HG02642 (cell line): ENCODE measurements at regions not wholly inside any gene's neighbourhood (a gene's known extent, or its start where the extent isn't known, plus 50 kb on each side); places are given as distances from the start of the nearest gene placed in this dataset.
"Not testable (repeated sequence)": the region's sequence is repeated elsewhere in the genome, so short reads cannot be mapped to it uniquely, and the experiment has no call there.

Source experiments
- ATAC-seq: cut with Tn5 transposase; IDR thresholded peaks from one replicate; pipeline ENCODE4 v1.9.1; 2021; ENCODE audit warnings: mild to moderate bottlenecking; ENCODE audit not compliant: unreplicated experiment, poor library complexity

- ATAC-seq: not testable (repeated sequence)
Measured at GRCh38 chr4:187671521-187671920, 324.1 kb upstream of the ZFP42 start.

DNA sequence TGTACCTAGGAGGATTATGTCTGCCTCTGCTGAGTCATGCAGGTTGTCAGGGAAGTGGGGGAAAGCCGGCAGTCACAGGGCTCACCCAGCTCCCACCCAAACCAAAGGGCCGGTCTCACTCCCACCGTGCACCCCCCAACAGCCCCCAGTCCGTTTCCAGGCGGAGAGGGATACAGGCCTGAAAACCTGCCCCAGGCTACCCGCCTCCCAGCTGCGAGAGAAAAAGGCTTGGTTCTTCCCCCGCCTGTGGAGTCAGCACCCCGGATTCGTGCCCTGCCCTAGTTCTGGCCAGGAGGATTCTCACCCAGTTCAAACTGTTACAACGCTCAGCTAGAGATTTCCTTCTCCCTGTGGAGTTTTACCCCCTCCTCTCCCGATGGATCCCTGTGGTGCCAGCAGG is 323.6 kb upstream of the ZFP42 start:
- not testable (repeated sequence) for ATAC-seq

DNA sequence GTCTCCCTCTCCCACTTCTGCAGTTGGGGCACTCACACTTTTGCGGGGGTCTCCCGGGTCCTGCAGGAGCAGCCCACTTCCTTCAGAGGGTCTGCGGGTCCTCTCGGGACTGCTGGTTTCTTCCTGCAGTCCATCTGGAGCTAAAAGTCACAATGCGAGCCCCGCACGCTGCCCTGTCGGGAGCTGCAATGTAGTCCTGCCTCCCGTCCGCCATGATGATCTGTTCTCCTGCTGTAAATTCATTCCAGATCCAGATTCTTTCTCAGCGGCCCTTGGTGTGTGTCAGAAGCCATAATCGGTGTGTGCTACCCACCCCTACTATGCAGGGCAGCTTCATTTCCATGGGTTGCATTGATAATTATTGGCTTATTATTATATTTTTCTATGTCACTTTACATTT is 323.0 kb upstream of the ZFP42 start:
- ATAC-seq: not testable (repeated sequence)

DNA sequence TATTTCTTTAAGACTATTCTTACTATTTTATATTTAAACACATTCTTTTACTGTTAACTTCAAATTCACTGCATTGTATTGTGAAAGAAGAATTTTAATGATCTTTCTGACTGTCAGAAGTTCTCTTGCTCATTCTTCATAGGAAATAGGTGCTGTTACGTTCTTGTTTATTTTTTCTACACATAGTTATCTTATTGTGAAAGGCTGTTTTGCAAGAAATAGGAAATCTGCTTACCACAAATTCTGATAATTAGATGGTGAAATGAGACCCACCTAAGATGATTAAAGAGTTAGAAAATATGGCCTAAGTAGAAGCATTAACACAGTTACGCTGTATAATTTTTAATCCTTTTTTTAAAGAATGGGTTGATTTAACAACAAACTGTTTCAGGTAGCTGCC is 316.1 kb upstream of the ZFP42 start:
- no peak for ATAC-seq

DNA sequence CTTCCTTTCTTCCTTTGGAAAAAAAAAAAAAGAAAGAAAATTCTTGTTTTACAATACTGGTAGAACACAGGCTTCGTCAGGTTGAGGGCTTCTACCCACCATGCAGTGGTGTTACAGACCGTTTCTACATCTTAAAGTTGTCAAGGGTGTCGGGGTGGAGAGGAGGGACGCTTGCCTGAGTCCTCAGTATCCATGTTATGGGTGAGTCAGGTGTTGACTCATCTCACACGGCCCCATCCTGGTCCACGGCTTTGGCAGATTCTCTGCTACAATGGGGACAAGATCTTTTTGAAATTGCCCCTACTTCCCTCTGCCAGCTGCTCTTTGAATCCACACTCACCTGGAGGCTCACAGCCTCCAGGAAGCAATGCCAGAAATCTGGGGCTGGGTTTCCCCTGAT is 310.3 kb upstream of the ZFP42 start:
- no peak for ATAC-seq

DNA sequence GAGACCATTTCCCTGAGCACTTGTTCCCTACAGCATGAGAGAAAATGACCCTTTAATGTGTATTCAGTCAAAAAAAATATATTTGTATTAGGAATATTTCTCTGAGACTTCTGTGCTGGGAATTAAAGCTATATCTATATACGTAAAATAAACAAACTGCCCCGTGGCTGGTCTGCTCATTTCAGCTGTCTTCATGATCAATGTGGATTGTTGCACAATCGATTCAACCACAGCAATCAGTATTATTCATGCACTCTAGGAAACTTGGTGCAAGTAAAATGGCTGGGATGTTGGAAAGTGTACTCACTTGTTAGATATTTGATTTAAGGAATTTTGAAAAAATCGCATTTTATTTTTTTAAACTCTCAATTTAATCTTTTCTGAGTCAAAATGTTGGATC is 307.9 kb upstream of the ZFP42 start:
- ATAC-seq: no peak

DNA sequence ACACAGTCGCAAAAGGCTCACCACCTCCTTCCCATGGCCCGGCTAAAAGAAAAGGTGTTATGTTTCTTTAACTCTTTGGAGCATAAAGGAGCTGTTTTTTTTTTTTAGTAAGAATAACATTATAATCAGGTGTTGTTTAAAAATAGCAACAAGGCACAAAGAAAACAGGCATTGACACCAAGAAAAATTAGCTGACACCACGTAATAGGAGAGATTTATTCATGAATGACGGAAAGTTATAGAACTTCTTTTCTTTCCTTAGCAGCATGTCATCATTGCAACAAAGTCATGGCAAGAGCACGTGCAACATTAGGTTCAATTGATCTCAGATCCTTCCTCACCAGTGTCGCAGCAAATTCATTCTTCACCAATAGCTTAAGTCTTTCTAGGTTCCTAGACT is 302.9 kb upstream of the ZFP42 start:
- no peak for ATAC-seq

DNA sequence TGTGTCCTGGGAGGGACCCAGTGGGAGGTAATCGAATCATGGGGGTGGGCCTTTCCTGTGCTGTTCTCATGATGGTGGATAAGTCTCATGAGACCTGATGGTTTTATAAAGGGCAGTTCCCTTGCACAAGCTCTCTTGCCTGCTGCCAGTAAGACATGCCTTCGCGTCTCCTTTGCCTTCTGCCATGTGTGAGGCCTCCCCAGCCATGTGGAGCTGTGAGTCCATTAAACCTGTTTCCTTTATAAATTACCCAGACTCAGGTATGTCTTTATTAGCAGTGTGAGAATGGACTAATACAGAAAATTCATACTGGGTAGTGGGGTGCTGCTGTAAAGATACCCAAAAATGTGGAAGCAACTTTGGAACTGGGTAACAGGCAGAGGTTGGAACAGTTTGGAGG is 300.0 kb upstream of the ZFP42 start:
- not testable (repeated sequence) for ATAC-seq

GRCh38 chr4:187711586-187711985 is 284.0 kb upstream of the ZFP42 start:
- no peak for ATAC-seq

GRCh38 chr4:187714957-187715356 is 280.6 kb upstream of the ZFP42 start:
- ATAC-seq: no peak

- ATAC-seq: no peak
Measured at GRCh38 chr4:187715466-187715865, 280.1 kb upstream of the ZFP42 start.

DNA sequence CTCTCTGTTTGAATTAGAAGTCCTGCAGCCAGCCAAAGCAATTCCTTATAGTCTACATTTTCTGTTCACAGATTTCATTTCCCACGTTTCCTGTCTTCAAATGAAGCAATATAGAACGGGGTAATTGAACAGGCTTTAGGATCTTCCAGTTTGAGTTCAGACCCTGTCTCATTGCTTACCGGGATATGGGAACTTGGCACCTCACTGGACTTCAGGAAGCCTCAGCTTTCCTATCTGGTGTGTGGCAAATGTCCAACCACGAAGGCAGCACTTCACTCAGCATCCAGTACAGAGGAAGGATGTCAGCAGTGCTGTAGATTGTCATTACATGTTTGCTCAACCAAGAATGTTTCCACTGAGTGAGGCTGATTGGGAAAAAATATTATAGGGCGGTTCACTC is 271.1 kb upstream of the ZFP42 start:
- ATAC-seq: no peak

DNA sequence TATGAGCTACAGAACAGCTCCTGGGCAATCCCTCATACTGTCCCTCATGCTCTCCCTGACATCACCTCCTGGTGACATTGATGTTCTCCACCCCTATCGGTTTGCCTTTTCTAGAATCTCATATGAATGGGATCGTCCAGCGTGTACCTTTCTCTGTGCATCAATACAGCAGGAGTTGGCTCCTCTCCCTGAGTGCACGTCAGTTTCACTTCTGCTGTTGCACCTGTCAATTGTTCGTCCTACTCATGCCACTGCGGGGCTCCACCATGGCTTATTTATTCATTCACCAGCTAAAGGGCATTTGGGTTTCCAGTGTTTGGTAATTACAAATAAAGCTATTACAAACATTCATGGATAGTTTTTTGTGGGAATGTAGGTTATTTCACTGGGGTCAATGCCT is 269.1 kb upstream of the ZFP42 start:
- ATAC-seq: no peak

- no peak for ATAC-seq
Measured at GRCh38 chr4:187732524-187732923, 263.0 kb upstream of the ZFP42 start.

DNA sequence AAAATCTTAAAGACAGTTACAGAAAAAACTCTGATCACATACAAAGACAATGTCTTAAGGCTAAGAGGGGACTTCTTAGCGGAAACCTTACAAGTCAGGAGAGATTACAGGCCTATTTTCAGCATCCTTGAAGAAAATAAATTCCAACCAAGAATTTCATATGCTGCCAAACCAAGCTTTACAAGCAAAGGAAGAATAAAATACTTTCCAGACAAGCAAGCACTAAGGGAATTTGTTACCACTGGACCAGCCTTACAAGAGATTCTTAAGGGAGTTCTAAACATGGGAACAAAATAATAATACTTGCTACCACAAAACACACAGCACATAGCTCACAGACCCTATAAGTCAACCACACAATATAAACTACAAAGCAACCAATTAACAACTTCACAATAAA is 255.8 kb upstream of the ZFP42 start:
- no peak for ATAC-seq

DNA sequence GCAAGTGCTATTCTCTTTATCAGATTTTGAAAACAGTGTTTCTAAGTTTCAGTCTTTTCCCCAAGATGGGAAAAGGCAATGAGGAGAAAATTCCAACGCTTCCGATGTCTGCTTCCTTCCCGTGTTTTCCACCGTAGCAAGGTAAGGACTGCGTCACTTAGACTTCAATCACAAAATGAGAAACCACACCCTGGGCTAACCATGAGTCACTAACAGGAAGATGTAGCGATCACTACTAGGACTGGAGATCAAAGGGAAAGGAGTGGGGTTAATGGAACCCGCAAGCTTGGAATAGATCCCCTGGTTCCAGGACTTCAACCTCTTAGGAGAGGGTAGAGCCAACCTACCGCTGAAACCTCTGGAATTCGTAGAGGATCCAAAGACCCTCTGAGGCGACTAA is 250.7 kb upstream of the ZFP42 start:
- ATAC-seq: no peak

DNA sequence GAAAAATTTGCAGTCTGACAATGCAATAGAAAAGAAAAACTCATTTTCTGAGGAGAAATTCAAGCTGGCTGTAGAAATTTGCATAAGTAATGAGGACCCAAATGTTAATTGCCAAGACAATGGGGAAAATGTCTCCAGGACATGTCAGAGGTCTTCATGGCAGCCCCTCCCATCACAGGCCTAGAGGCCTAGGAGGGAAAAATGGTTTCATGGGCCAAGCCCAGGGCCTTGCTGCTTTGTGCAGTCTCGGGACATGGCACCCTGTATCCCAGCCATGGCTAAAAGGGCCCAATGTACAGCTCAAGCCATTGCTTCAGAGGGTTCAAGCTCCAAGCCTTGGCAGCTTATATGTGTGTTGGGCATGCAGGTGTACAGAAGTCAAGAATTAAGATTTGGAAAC is 244.9 kb upstream of the ZFP42 start:
- ATAC-seq: not testable (repeated sequence)

GRCh38 chr4:187767158-187767557 is 228.4 kb upstream of the ZFP42 start:
- no peak for ATAC-seq

DNA sequence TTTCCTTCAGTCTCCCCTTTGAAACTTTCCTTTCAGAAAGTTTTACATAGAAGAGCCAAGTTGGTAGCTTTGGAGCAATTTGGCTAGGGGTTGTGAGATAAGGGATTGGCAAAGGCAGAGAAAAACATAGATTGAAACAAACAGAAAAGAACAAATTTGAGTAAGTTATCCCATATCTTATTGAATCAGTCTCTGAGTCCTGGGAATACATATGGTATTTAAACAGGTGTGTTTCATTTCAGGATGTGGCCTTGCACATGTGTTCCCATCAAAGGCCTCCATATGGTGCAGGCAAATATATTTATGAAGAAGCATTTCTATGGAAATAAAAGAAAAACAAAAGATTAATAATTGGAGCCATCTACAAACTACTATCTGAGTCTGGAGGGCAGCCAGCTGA is 227.9 kb upstream of the ZFP42 start:
- ATAC-seq: no peak

DNA sequence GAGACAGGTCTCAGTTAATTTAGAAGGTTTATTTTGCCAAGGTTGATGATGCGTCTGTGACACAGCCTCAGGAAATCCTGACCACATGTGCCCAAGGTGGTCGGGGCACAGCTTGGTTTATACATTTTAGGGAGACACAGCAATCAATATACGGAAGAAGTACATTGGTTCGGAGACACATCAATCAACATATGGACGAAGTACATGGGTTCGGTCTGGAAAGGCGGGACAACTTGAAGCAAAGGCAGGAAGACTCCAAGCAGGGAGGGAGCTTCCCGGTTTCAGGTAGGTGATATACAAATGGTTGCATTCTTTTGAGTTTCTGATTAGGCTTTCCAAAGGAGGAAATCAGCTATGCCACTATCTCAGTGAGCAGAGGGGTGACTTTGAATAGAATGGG is 225.2 kb upstream of the ZFP42 start:
- ATAC-seq: no peak

- ATAC-seq: no peak
Measured at GRCh38 chr4:187777954-187778353, 217.6 kb upstream of the ZFP42 start.

- no peak for ATAC-seq
Measured at GRCh38 chr4:187780070-187780469, 215.5 kb upstream of the ZFP42 start.

DNA sequence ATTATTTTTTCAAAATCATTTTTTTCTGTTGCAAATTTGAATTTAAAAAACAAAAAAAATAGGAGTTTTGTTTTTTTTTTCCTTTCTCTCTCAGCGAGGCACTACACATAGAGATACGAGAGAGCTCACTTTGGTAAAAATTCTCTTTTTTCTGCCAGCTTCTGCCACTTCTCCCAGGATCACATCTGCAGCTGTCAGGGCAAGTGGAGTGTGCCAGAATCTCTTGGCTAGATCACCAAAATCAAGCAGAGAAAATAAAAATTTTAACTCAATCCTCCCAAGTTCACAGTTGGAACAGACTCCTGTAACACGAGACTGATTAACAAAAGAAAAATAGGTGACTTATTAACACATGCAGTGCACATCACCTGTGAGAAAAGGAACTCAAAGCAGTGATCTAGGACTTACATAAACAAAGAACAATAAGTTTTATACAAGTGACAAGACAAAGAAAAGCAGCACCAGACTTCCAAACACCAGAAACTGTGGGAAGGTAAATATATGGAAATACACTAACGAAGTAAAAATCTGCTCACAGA is 213.2 kb upstream of the ZFP42 start:
- no peak for ATAC-seq
